ENCODE measurements at regions not wholly inside any gene's neighbourhood (a gene's known extent, or its start where the extent isn't known, plus 50 kb on each side); places are given as distances from the start of the nearest gene placed in this dataset.
"Not testable (repeated sequence)": the region's sequence is repeated elsewhere in the genome, so short reads cannot be mapped to it uniquely, and the experiment has no call there.

- Histone ChIP-seq H3K36me3 (no peaks in the 10 kb centered on the region), H3K27me3 (no peaks in the 10 kb centered on the region), H3K4me1 (ENCODE audit: control insufficient read depth in 1 of 2, insufficient read depth in 1 of 2, low read depth in 1 of 2, low read length in 1 of 2) (no peaks in the 10 kb centered on the region), H3K9me3 (no peaks in the 10 kb centered on the region), H3K27ac (no peak overlapping the region), H3K4me3 (ENCODE audit: low read depth in 1 of 2, low read length in 1 of 2) (no peak overlapping the region)
- TF ChIP-seq, protein P1, sequence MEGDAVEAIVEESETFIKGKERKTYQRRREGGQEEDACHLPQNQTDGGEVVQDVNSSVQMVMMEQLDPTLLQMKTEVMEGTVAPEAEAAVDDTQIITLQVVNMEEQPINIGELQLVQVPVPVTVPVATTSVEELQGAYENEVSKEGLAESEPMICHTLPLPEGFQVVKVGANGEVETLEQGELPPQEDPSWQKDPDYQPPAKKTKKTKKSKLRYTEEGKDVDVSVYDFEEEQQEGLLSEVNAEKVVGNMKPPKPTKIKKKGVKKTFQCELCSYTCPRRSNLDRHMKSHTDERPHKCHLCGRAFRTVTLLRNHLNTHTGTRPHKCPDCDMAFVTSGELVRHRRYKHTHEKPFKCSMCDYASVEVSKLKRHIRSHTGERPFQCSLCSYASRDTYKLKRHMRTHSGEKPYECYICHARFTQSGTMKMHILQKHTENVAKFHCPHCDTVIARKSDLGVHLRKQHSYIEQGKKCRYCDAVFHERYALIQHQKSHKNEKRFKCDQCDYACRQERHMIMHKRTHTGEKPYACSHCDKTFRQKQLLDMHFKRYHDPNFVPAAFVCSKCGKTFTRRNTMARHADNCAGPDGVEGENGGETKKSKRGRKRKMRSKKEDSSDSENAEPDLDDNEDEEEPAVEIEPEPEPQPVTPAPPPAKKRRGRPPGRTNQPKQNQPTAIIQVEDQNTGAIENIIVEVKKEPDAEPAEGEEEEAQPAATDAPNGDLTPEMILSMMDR (IDR thresholded peaks at IDR 0.05) = no peak
Observed at GRCh38 chr5:107002115-107002514, 668.6 kb downstream of the EFNA5 start.

DNA sequence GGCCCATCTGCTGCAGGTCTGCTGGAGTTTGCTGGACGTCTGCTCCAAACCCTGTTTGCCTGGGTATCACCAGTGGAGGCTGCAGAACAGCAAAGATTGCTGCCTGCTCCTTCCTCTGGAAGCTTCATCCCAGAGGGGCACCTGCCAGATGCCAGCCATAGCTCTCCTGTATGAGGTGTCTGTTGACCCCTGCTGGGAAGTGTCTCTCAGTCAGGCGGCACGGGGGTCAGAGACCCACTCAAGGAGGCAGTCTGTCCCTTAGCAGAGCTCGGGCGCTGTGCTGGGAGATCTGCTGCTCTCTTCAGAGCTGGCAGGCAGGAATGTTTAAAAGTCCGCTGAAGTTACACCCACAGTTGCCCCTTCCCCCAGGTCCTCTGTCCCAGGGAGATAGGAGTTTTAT, 671.2 kb downstream of the EFNA5 start:
- H3K4me3 ChIP-seq (ENCODE audit: low read depth in 1 of 2, low read length in 1 of 2); H3K9me3 ChIP-seq; H3K27me3 ChIP-seq; H3K27ac ChIP-seq; H3K36me3 ChIP-seq; H3K4me1 ChIP-seq (ENCODE audit: control insufficient read depth in 1 of 2, insufficient read depth in 1 of 2, low read depth in 1 of 2, low read length in 1 of 2): not testable (repeated sequence)

DNA sequence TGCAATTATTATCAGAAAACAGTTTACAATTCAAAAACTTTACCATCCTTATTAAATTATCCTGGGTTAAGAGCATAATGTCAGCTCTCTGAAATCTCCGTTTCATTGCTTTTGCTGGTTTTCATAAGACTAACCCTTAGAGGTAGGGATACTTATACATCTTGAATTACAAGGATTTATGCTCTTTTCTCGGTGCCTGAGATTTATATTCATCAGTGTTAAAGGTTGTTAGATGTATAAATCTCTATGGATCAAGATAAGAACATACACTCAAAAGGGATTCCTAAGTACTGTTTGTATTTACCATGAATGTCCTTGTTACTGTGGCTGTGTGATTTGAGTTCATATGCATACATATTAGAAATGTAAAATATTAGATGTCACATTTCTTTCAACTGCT, 684.7 kb downstream of the EFNA5 start:
- Histone ChIP-seq H3K9me3 (no peaks in the 10 kb centered on the region), H3K36me3 (no peaks in the 10 kb centered on the region), H3K4me1 (ENCODE audit: control insufficient read depth in 1 of 2, insufficient read depth in 1 of 2, low read depth in 1 of 2, low read length in 1 of 2) (no peaks in the 10 kb centered on the region), H3K27ac (no peak overlapping the region), H3K4me3 (ENCODE audit: low read depth in 1 of 2, low read length in 1 of 2) (no peak overlapping the region), H3K27me3 (no peaks in the 10 kb centered on the region)
- TF ChIP-seq, protein P1 (IDR thresholded peaks at IDR 0.05) = no peak

DNA sequence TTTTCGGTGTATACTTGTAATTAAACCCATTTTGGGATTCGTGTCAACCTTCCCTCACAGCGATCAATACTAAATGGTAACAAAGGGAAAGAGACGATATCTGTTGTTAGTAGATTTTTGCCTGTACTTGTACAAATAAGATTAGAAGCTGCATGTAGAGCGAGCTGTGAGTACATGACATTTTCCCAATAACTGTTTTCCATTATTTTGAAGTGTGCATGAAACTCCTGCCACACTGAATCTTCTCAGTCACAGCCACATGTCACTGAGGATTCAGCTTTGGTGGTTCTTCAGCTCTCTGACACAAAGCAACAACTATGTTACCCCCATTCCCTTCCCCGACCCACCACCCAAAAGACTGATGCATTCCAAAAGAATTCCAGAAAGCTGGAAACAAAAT, 685.6 kb downstream of the EFNA5 start:
- no peak overlapping the region for H3K4me3 ChIP-seq (ENCODE audit: low read depth in 1 of 2, low read length in 1 of 2)
- no peaks in the 10 kb centered on the region for H3K4me1 ChIP-seq (ENCODE audit: control insufficient read depth in 1 of 2, insufficient read depth in 1 of 2, low read depth in 1 of 2, low read length in 1 of 2)
- H3K27ac ChIP-seq = no peak overlapping the region
- TF ChIP-seq, protein P1 (IDR thresholded peaks at IDR 0.05) = no peak
- no peaks in the 10 kb centered on the region for H3K27me3 ChIP-seq
- H3K36me3 ChIP-seq = no peaks in the 10 kb centered on the region
- H3K9me3 ChIP-seq = no peaks in the 10 kb centered on the region

DNA sequence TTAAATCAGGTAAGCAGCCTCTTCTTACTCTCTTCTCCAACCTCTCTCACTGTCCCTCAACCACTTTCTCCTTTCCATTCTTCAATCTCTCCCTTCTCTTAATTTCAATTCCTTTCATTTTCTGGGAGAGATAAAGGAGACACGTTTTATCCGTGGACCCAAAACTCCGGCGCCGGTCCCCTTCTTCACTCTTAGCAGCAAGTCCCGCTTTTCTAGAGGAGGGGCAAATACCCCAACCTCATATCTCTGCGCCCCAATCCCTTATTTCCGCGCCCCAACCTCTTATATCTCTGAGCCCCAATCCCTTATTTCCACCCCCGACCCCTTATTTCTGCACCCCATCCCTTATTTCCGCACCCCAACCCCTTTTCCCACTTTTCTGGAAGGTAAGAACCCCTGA, 691.6 kb downstream of the EFNA5 start:
- not testable (repeated sequence) for H3K4me1 ChIP-seq (ENCODE audit: control insufficient read depth in 1 of 2, insufficient read depth in 1 of 2, low read depth in 1 of 2, low read length in 1 of 2); H3K9me3 ChIP-seq; H3K27ac ChIP-seq; H3K27me3 ChIP-seq; H3K4me3 ChIP-seq (ENCODE audit: low read depth in 1 of 2, low read length in 1 of 2); H3K36me3 ChIP-seq

DNA sequence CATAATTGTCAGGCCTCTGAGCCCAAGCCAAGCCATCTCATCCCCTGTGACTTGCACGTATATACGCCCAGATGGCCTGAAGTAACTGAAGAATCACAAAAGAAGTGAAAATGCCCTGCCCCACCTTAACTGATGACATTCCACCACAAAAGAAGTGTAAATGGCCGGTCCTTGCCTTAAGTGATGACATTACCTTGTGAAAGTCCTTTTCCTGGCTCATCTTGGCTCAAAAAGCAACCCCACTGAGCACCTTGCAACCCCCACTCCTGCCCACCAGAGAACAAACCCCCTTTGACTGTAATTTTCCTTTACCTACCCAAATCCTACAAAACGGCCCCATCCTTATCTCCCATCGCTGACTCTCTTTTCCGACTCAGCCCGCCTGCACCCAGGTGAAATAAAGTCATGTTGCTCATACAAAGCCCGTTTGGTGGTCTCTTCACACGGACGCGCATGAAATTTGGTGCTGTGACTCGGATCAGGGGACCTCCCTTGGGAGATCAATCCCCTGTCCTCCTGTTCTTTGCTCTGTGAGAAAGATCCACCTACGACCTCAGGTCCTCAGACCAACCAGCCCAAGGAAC, 692.1 kb downstream of the EFNA5 start:
- H3K36me3 ChIP-seq; H3K4me1 ChIP-seq (ENCODE audit: control insufficient read depth in 1 of 2, insufficient read depth in 1 of 2, low read depth in 1 of 2, low read length in 1 of 2); H3K27me3 ChIP-seq; H3K27ac ChIP-seq; H3K9me3 ChIP-seq; H3K4me3 ChIP-seq (ENCODE audit: low read depth in 1 of 2, low read length in 1 of 2): not testable (repeated sequence)

GRCh38 chr5:106976363-106976762, 694.4 kb downstream of the EFNA5 start:
- no peaks in the 10 kb centered on the region for H3K27me3 ChIP-seq
- TF ChIP-seq, protein P1 (IDR thresholded peaks at IDR 0.05) = no peak
- H3K27ac ChIP-seq = no peak overlapping the region
- H3K36me3 ChIP-seq = no peaks in the 10 kb centered on the region
- H3K4me1 ChIP-seq (ENCODE audit: control insufficient read depth in 1 of 2, insufficient read depth in 1 of 2, low read depth in 1 of 2, low read length in 1 of 2) = no peaks in the 10 kb centered on the region
- H3K9me3 ChIP-seq = no peaks in the 10 kb centered on the region
- H3K4me3 ChIP-seq (ENCODE audit: low read depth in 1 of 2, low read length in 1 of 2) = no peak overlapping the region

Measured in neutrophil (primary cell).